ENCODE measurements at regions not wholly inside any gene's neighbourhood (a gene's known extent, or its start where the extent isn't known, plus 50 kb on each side); places are given as distances from the start of the nearest gene placed in this dataset.

GRCh38 chr6:144844596-144844995, 559.5 kb downstream of the UTRN start:
- H3K9me3 ChIP-seq = no peaks in the 10 kb centered on the region
- H3K36me3 ChIP-seq = peaks cover 0 to 60% of the 10 kb centered on the region in 2 donors
- no peak overlapping the region for H3K27ac ChIP-seq
- TF ChIP-seq CTCF (IDR thresholded peaks at IDR 0.05) = no peak
- H3K4me3 ChIP-seq = no peak overlapping the region
- intact Hi-C loops (cut with DNase I) = no loop called here
- DNase-seq = no peak
- H3K27me3 ChIP-seq = no peaks in the 10 kb centered on the region
- no peaks in the 10 kb centered on the region for H3K4me1 ChIP-seq
- no peak for ATAC-seq

GRCh38 chr6:144845186-144845585, 560.1 kb downstream of the UTRN start:
- no peak for TF ChIP-seq CTCF (IDR thresholded peaks at IDR 0.05)
- intact Hi-C loops (cut with DNase I) = no loop called here
- ATAC-seq (no peak), DNase-seq (no peak)
- Histone ChIP-seq H3K27ac (no peak overlapping the region), H3K9me3 (no peaks in the 10 kb centered on the region), H3K27me3 (no peaks in the 10 kb centered on the region), H3K4me1 (no peaks in the 10 kb centered on the region), H3K4me3 (no peak overlapping the region), H3K36me3 (peaks cover 0 to 60% of the 10 kb centered on the region in 2 donors)

GRCh38 chr6:144847916-144848315, 562.8 kb downstream of the UTRN start:
- intact Hi-C loops (cut with DNase I) = no loop called here
- H3K27me3 ChIP-seq = no peaks in the 10 kb centered on the region
- no peaks in the 10 kb centered on the region for H3K9me3 ChIP-seq
- H3K36me3 ChIP-seq = peaks cover 0 to 63% of the 10 kb centered on the region in 2 donors
- H3K27ac ChIP-seq = no peak overlapping the region
- no peaks in the 10 kb centered on the region for H3K4me1 ChIP-seq
- no peak for ATAC-seq
- H3K4me3 ChIP-seq = no peak overlapping the region
- no peak for TF ChIP-seq CTCF (IDR thresholded peaks at IDR 0.05)
- DNase-seq = no peak

GRCh38 chr6:144849920-144850319, 564.8 kb downstream of the UTRN start:
- H3K4me1 ChIP-seq = no peaks in the 10 kb centered on the region
- H3K27me3 ChIP-seq = no peaks in the 10 kb centered on the region
- DNase-seq = no peak
- no peak overlapping the region for H3K27ac ChIP-seq
- no peak for TF ChIP-seq CTCF (IDR thresholded peaks at IDR 0.05)
- no peak for ATAC-seq
- intact Hi-C loops (cut with DNase I) = no loop called here
- no peak overlapping the region for H3K4me3 ChIP-seq
- peaks cover 0 to 48% of the 10 kb centered on the region in 2 donors for H3K36me3 ChIP-seq
- no peaks in the 10 kb centered on the region for H3K9me3 ChIP-seq

GRCh38 chr6:144853603-144854002, 568.5 kb downstream of the UTRN start:
- no peak for DNase-seq
- Histone ChIP-seq H3K9me3 (no peaks in the 10 kb centered on the region), H3K4me1 (no peaks in the 10 kb centered on the region), H3K36me3 (peaks cover 0 to 35% of the 10 kb centered on the region in 2 donors), H3K27ac (no peak overlapping the region), H3K4me3 (no peak overlapping the region), H3K27me3 (no peaks in the 10 kb centered on the region)
- no peak for ATAC-seq
- intact Hi-C loops (cut with DNase I) = no loop called here
- TF ChIP-seq CTCF (IDR thresholded peaks at IDR 0.05) = no peak
